GM12878 (cell line): ENCODE measurements at regions not wholly inside any gene's neighbourhood (a gene's known extent, or its start where the extent isn't known, plus 50 kb on each side); places are given as distances from the start of the nearest gene placed in this dataset.

Experiments
- ATAC-seq: fragments of 200-7000 bp; cut with Tn5 transposase; 3 replicates; pipeline ENCODE4 v1.9.1; 2020; ENCODE audit warnings: mild to moderate bottlenecking, moderate library complexity
- BruUV-seq: library from RNA; stranded (reverse); fragments of 400-500 nt; replicated peaks from 2 replicates; lab custom pipeline; 2021; lab: Mats Ljungman, UMichigan
- CTCF ChIA-PET: fragments of 300-600 bp; sonication (Branson Sonifier 250); formaldehyde crosslinking; extraction: SDS; loops from one replicate; lab custom pipeline; 2021; ENCODE audit warnings: inconsistent platforms; lab: Yijun Ruan, JAX
- POLR2A ChIA-PET: fragments of 350-600 bp; formaldehyde crosslinking; extraction: SDS; loops from one replicate; lab custom pipeline; 2021; ENCODE audit warnings: inconsistent platforms; lab: Charles Lee
- RAD21 ChIA-PET: fragments of 300-600 bp; sonication (Branson Sonifier 250); formaldehyde crosslinking; loops from one replicate; lab custom pipeline; 2023; ENCODE audit warnings: antibody characterized with exemption; ENCODE audit not compliant: unreplicated experiment; lab: Charles Lee
- SMC1A ChIA-PET: fragments of 300-600 bp; sonication (Branson Sonifier 250); formaldehyde crosslinking; loops from one replicate; lab custom pipeline; 2023; ENCODE audit not compliant: unreplicated experiment, uncharacterized antibody; lab: Charles Lee
- DNase-seq: peaks from one replicate; pipeline ENCODE4 v3.0.0-alpha.2; 2011; ENCODE audit warnings: low read depth, low spot score
- FAIRE-seq: peaks from 3 replicates; lab custom pipeline; 2011; peaks lifted over from hg19 to GRCh38; lab: Jason Lieb, UNC
- H2AFZ ChIP-seq: 2 replicates; pipeline ENCODE4 v1.6.0; 2011; ENCODE audit warnings: low read depth, low read length, control low read depth; ENCODE audit not compliant: control insufficient read depth
- H3K27ac ChIP-seq: 2 replicates; pipeline ENCODE4 v1.5.1; 2011; ENCODE audit warnings: control low read depth; ENCODE audit not compliant: control insufficient read depth, insufficient read depth
- H3K27me3 ChIP-seq, 2 experiments: replicated peaks in 1 of 2; 2 replicates each; pipeline versions ENCODE4 v1.6.0 to v1.6.1; 2011; ENCODE audit warnings: low read length in 1 of 2; ENCODE audit not compliant: control insufficient read depth in 2 of 2, insufficient read depth in 2 of 2
- H3K36me3 ChIP-seq, 2 experiments: 2 replicates each; pipeline ENCODE4 v1.5.1; 2011; ENCODE audit warnings: low read length in 1 of 2; ENCODE audit not compliant: control insufficient read depth in 2 of 2, insufficient read depth in 2 of 2
- H3K4me1 ChIP-seq: 2 replicates; pipeline ENCODE4 v1.6.1; 2011; ENCODE audit warnings: mild to moderate bottlenecking, low read length, moderate library complexity, mixed read lengths; ENCODE audit not compliant: control insufficient read depth, insufficient read depth
- H3K4me2 ChIP-seq: 2 replicates; pipeline ENCODE4 v1.6.0; 2011; ENCODE audit warnings: control low read depth; ENCODE audit not compliant: control insufficient read depth, insufficient read depth
- H3K4me3 ChIP-seq: fragments of 200-600 bp; sonication (generic); 2 replicates; pipeline ENCODE4 v1.5.1; 2016
- H3K79me2 ChIP-seq: 2 replicates; pipeline ENCODE4 v1.6.0; 2011; ENCODE audit warnings: low read length; ENCODE audit not compliant: control insufficient read depth, insufficient read depth
- H3K9ac ChIP-seq: 2 replicates; pipeline ENCODE4 v1.8.0; 2011; ENCODE audit warnings: low read length, control low read depth, mixed read lengths; ENCODE audit not compliant: control insufficient read depth, insufficient read depth
- H3K9me3 ChIP-seq: replicated peaks from 3 replicates; pipeline ENCODE4 v1.5.1; 2011; ENCODE audit warnings: mild to moderate bottlenecking, low read length; ENCODE audit not compliant: control insufficient read depth, insufficient read depth
- H4K20me1 ChIP-seq: 2 replicates; pipeline ENCODE4 v1.6.0; 2011; ENCODE audit not compliant: control insufficient read depth, insufficient read depth
- CBFB ChIP-seq: IDR thresholded peaks from 2 replicates; pipeline ENCODE4 v1.6.1; 2016; ENCODE audit warnings: antibody characterized with exemption, low read depth
- EGR1 ChIP-seq, 2 experiments: IDR thresholded peaks; 1 replicate in 1 of 2; 2 replicates in 1 of 2; pipeline ENCODE4 v1.6.1; 2011 to 2012; ENCODE audit warnings: low read depth in 2 of 2, low read length in 2 of 2, borderline replicate concordance in 1 of 2, mild to moderate bottlenecking in 1 of 2, moderate library complexity in 1 of 2
- GABPA ChIP-seq: IDR thresholded peaks from 2 replicates; pipeline ENCODE4 v1.6.1; 2014; ENCODE audit warnings: antibody characterized with exemption, low read depth, mild to moderate bottlenecking, inconsistent platforms
- KAT2A ChIP-seq: conservative IDR thresholded peaks from 2 replicates; pipeline ENCODE4 v1.6.1; 2011; ENCODE audit warnings: low read depth, low read length; ENCODE audit not compliant: control insufficient read depth
- MTA2 ChIP-seq: fragments of 450-650 bp; IDR thresholded peaks from 2 replicates; pipeline ENCODE4 v1.6.1; 2016; ENCODE audit warnings: low read depth, mild to moderate bottlenecking, moderate library complexity
- NFYB ChIP-seq: IDR thresholded peaks from 2 replicates; pipeline ENCODE4 v1.6.1; 2011; ENCODE audit warnings: low read depth, mild to moderate bottlenecking, low read length, improper control_type of control experiment, moderate library complexity; ENCODE audit not compliant: insufficient read depth
- NR2C1 ChIP-seq: fragments of 450-650 bp; IDR thresholded peaks from 2 replicates; pipeline ENCODE4 v1.6.1; 2017; ENCODE audit warnings: antibody characterized with exemption, mild to moderate bottlenecking, moderate library complexity
- POLR2AphosphoS2 ChIP-seq: IDR thresholded peaks from 2 replicates; pipeline ENCODE4 v1.6.1; 2011; ENCODE audit warnings: low read depth, mild to moderate bottlenecking, low read length, improper control_type of control experiment, moderate library complexity
- RBBP5 ChIP-seq: fragments of 200-600 bp; sonication (generic); conservative IDR thresholded peaks from 2 replicates; pipeline ENCODE4 v1.6.1; 2016
- SREBF2 ChIP-seq: IDR thresholded peaks from 2 replicates; pipeline ENCODE4 v1.6.1; 2012; ENCODE audit warnings: mild to moderate bottlenecking, low read length
- SUPT20H ChIP-seq: IDR thresholded peaks from 2 replicates; pipeline ENCODE4 v1.6.1; 2011; ENCODE audit warnings: low read depth, mild to moderate bottlenecking, low read length, moderate library complexity, borderline replicate concordance; ENCODE audit not compliant: control insufficient read depth
- TCF12 ChIP-seq: IDR thresholded peaks from 2 replicates; pipeline ENCODE4 v1.6.1; 2011; ENCODE audit warnings: low read depth, mild to moderate bottlenecking, low read length
- YBX1 ChIP-seq: fragments of 450-650 bp; IDR thresholded peaks from 2 replicates; pipeline ENCODE4 v1.6.1; 2016; ENCODE audit warnings: antibody characterized with exemption
- ZNF207 ChIP-seq: fragments of 450-650 bp; IDR thresholded peaks from 2 replicates; pipeline ENCODE4 v1.6.1; 2014; ENCODE audit warnings: antibody characterized with exemption, mild to moderate bottlenecking, borderline replicate concordance
- ZNF274 ChIP-seq: IDR thresholded peaks from one replicate; pipeline ENCODE4 v1.8.0; 2011; ENCODE audit not compliant: insufficient read length, insufficient read depth
- WGBS: methylation state at CpG from one replicate; pipeline ENCODE4 v1.1.6; 2016; ENCODE audit warnings: low lambda C conversion rate; ENCODE audit not compliant: insufficient replicate concordance, insufficient coverage; ENCODE audit errors: missing lambda C conversion rate; 5-methylcytosine and 5-hydroxymethylcytosine counted together
- in situ Hi-C: fragments of 300-500 bp; cut with MboI; formaldehyde crosslinking; loops from 9 replicates; pipeline ENCODE4 v1.14.3; 2018; ENCODE audit warnings: mixed read lengths
- intact Hi-C: fragments of 100-400 bp; cut with micrococcal nuclease; formaldehyde crosslinking; loops from one replicate; pipeline ENCODE4 v1.14.2; 2022; ENCODE audit not compliant: unreplicated experiment
- TF ChIP-seq, protein P1 (sequence below), 3 experiments: IDR thresholded peaks in 2 of 3; conservative IDR thresholded peaks in 1 of 3; 2 replicates each; pipeline ENCODE4 v1.5.1; 2011; ENCODE audit warnings: low read depth in 3 of 3, low read length in 3 of 3, mild to moderate bottlenecking in 3 of 3, control low read depth in 2 of 3, moderate library complexity in 2 of 3, inconsistent platforms in 1 of 3, mixed read lengths in 1 of 3; ENCODE audit not compliant: control insufficient read depth in 2 of 3, insufficient read depth in 1 of 3; ENCODE audit errors: extremely low read depth in 1 of 3

DNA sequence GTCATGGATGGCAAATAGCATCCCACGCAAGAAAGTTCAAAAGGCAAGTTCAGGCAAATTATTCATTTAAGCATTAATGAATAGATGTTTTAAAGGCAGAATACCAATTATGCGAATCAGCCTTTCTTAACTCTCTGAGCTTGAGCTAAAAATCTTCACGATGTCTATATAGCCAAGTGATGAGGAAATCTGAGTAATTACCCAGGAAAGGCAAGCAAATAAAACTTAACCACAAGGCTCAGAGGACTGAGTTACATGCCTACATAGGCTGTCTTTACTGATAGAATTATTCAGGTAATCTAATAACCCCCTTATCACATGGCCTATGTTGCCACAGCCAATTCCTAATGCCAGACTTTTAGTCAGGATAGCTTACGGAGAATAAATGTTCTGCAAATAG, 120.8 kb upstream of the MTAP start (continued):
- TF ChIP-seq NR2C1 = no peak
- no peak for TF ChIP-seq TCF12
- TF ChIP-seq GABPA = no peak
- TF ChIP-seq, all 136 proteins: peak for 0

DNA sequence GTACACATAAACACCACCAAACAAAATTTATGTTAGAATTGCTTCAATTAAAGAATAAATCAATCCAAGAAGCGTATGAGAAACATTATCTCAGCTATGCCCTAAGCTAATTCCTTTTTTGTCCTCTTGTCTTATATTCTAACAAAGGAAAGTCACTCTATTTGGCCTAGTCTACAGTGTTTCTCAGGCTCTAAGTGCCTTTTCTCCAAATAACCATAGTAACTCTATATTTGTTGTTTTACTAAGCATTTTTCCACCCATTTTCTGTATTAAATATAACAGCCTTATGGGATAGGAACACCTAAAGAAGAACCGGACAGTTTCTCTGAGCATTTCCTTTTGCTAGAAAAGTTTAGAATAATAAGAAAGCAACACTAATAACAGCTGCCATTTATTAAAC, 120.1 kb upstream of the MTAP start:
- BruUV-seq = no TSS peak
- Histone ChIP-seq H3K4me2 (no peak overlapping the region), H3K4me3 (no peak overlapping the region)
- TF ChIP-seq ZNF274 (no peak), CBFB (no peak), YBX1 (no peak), ZNF207 (no peak), SREBF2 (no peak), KAT2A (no peak), EGR1 (IDR thresholded peaks at IDR 0.05; ENCODE audit: borderline replicate concordance in 1 of 2, low read depth in 2 of 2, low read length in 2 of 2) (no peak), POLR2AphosphoS2 (no peak), NFYB (no peak), MTA2 (no peak), RBBP5 (no peak), SUPT20H (no peak)
- TF ChIP-seq, protein P1, sequence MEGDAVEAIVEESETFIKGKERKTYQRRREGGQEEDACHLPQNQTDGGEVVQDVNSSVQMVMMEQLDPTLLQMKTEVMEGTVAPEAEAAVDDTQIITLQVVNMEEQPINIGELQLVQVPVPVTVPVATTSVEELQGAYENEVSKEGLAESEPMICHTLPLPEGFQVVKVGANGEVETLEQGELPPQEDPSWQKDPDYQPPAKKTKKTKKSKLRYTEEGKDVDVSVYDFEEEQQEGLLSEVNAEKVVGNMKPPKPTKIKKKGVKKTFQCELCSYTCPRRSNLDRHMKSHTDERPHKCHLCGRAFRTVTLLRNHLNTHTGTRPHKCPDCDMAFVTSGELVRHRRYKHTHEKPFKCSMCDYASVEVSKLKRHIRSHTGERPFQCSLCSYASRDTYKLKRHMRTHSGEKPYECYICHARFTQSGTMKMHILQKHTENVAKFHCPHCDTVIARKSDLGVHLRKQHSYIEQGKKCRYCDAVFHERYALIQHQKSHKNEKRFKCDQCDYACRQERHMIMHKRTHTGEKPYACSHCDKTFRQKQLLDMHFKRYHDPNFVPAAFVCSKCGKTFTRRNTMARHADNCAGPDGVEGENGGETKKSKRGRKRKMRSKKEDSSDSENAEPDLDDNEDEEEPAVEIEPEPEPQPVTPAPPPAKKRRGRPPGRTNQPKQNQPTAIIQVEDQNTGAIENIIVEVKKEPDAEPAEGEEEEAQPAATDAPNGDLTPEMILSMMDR (IDR thresholded peaks at IDR 0.05 in 2 of 3, conservative IDR thresholded peaks at IDR 0.05 in 1 of 3; ENCODE audit: control insufficient read depth in 2 of 3, extremely low read depth in 1 of 3, insufficient read depth in 1 of 3, low read depth in 3 of 3, low read length in 3 of 3) = no peak
- TF ChIP-seq, all 136 proteins: peak for 0
- no peak overlapping the region for H2AFZ ChIP-seq
- intact Hi-C loops = no loop called here
- no peak overlapping the region for H3K9ac ChIP-seq
- H4K20me1 ChIP-seq = no peaks in the 10 kb centered on the region
- ATAC-seq = no peak
- RAD21 ChIA-PET = no interaction called here
- whole genome bisulfite sequencing = 44% methylated on average over 2 of the region's 2 CpGs
- POLR2A ChIA-PET = no interaction called here
- H3K36me3 ChIP-seq = no peaks in the 10 kb centered on the region
- H3K4me1 ChIP-seq = no peaks in the 10 kb centered on the region
- no peak for FAIRE-seq
- H3K27me3 ChIP-seq = no peaks in the 10 kb centered on the region; a peak in 1 of 4 replicates
- no peaks in the 10 kb centered on the region for H3K79me2 ChIP-seq
- no peak overlapping the region for H3K27ac ChIP-seq
- SMC1A ChIA-PET = no interaction called here
- DNase-seq = no peak
- CTCF ChIA-PET = interaction anchor here (2.0 kb wide), 1 partner anchor 10 kb away, joined by 8 read pairs; no protein-coding TSS in a partner anchor
- H3K9me3 ChIP-seq = no peaks in the 10 kb centered on the region
- in situ Hi-C loops = no loop called here
